Cerebellar cortex (tissue), 1 donor: ENCODE measurements at regions not wholly inside any gene's neighbourhood (a gene's known extent, or its start where the extent isn't known, plus 50 kb on each side); places are given as distances from the start of the nearest gene placed in this dataset.
A peak's percentile ranks its signal among the peaks of the same experiment; 100 is the strongest.

Source experiments
- DNase-seq: peaks from one replicate; pipeline ENCODE4 v3.0.0-alpha.2; 2015; ENCODE audit warnings: low spot score

DNA sequence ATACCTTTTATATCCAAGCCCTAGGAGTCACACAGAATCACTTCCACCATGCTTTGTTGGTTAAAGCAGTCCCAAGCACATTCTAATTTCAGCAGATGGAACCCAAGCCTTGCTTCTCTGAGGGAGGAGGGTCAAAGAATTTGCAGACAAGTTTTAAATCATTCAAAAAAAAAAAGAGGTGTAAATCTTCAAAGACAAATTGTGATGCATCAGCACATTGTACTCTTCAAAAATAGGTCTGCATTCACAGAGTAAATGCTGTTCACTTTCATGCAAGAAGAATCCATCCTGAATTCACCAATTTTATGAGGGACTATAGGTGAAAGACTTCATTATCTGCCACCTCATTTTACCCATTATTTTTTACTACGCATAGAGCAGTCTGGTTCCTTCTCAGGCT is 321.8 kb upstream of the PRDM1 start:
- DNase-seq: no peak

DNA sequence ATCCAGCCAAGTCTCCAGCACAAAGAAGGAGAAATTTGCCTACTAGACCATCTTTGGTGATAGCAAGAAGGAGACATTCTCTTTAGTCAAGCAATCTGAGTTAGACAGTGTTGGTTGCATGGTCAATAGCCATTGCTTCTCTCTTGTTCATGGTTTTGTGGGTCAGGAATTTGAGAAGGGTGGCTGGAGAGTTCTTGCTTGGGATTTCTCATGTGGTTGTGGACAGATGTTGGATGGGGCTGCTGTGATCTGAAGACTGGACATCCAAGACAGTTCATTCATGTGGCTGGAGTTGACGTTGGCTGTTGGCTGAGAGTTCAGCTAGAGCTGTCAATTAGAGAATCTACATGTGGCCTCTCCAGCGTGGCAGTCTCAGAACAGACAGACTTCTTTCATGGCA is 322.3 kb upstream of the PRDM1 start:
- no peak for DNase-seq

DNA sequence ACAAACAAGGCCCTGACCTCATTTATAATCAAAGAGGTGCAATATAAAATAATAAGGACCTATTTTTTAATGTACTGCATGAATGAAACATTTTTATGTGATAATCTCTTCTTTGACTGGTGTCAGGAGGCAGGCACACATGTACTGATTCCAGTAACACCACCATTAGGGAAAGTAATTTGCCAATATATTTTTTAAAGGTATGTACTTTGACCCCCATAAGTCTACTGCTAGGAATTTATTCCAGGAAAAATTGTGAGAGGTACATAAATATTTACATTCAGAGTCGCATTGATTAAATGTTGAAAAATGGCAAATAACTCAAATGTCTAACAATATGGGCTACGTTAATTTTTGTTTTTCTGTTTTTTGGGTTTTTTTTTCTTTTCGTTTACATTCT is 325.4 kb upstream of the PRDM1 start:
- no peak for DNase-seq

DNA sequence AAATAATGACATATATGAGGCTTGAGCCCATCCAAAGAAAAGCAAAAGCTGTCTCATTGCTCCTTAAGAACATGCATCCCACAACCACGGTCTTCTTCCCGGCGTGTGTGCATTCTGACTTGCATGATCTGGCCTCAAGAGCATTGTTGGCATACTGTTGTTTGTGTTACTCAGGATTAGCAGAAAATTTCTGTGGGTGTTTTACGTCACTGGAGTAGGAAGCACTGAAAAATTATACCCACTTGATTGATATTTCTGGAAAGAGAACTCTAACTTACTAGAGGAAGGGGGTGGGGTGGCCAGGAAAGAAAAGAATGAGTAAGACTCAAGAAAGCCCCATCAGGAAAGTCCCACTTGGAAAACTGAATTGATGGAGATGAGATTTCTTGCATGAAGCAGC is 326.2 kb upstream of the PRDM1 start:
- DNase-seq: no peak

DNA sequence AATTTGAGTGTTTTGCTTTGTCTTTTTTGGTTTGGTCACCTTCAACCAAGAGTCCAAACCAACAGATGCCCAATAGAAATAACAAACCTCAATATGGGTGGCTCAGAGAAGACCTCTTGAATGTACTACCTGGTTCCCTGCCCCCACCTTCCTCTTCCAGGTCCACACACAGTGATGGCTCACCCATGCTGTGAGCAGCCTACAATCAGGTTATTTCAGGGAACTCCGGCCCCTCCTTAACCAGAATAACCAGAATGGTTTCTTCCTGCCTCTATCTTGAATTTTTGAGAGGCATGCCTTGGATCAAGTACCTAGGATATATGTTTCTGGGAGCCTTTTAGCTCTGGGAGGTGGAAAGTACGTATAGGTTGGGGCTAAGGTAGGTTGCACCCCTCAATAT is 327.1 kb upstream of the PRDM1 start:
- DNase-seq: no peak

DNA sequence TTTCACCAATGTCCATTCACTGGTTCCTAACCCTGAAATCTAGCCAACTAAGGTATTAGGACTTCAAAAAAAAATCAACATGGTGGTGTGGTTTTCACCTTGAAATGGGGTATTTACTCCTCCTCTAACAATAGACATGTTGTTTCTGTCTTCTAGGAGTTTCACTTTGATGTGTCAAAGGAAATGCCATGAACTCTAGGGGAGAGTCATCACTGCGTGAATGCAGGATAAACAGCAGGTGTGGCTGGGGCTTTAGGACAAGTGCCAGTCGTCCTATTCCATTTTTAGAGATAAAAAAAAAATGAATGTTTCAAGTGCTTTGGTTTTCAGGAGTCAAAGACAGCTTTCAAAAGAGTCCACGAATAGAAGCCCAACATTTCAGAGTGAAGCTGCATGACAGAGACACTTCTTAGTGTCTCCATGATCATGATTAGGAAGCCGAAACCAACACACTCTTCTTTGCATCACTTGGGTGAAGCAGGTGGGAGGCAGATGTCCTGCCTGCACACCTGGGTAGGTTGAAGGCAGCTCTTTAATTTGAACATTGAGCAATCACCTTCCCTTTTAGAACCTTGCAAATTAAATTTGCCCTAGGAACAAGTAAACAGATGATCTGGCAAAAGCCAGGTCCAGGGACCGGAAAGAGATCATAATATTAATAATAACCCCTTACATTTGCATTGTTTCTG is 328.5 kb upstream of the PRDM1 start:
- peak; percentile 64 for DNase-seq

DNA sequence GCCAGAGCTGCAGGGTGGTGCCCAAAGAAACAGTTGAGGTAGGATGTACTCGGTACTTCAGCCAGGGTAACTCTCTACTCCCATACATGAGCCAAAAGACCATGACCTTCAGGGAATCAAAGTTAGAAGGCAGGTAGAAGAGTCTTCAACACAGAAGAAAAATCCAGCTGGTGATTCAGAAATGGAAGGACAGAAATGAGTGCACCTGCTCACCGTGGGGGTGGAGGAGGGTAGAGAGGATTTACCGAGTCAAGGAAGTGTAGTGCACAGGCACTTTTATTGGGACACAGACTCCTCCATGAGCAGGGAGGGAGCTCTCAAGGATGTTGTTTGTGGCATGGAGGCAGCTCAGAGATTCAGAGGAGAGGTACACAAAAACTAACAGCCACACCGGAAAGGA is 330.3 kb upstream of the PRDM1 start:
- no peak for DNase-seq

DNA sequence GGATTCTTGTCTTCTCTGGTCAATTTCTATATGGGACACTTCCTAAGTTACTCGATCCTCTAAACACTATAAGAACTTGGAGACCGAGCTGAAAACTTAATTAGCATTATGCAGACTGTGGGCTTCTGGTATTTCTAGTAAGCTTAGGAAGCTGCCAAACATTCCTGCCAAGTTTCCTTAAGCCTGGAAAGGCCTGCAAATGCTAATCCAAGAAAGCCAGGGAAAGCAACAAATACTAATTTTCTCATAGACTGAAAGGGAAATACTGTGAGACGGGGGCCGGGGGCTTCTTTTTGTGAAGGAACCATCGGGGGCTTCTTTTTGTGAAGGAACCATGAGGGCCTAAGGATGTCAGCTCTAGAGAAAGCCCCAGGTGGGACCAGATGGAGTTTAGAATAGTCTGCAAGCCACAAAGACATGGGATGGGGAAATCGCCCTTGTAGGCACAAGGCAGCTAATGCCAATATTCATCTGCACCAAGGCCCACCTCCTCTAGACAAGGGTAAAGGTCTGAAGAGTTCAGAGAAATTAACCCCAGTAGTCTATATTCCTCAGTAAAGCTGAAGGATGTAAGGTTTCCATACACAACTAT is 332.4 kb upstream of the PRDM1 start:
- DNase-seq: peak; percentile 71

DNA sequence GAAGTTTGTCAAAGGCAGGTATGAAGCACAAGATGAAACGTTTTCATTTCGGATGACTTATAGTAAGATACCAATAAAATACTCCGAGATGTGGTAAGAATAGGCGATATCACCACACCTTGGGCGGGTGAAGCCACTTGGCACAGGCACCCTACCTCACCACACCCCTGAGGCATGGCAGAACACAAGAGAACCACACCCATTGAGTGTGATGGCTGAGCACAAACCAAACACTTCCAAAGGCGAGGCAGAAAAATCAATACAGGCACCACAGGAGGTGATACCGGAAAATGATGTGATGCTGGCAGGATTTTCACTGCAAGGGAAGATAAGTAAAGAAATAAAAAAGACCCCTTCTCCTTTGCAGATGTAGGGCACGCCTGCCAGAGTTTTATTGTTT is 332.9 kb upstream of the PRDM1 start:
- no peak for DNase-seq

DNA sequence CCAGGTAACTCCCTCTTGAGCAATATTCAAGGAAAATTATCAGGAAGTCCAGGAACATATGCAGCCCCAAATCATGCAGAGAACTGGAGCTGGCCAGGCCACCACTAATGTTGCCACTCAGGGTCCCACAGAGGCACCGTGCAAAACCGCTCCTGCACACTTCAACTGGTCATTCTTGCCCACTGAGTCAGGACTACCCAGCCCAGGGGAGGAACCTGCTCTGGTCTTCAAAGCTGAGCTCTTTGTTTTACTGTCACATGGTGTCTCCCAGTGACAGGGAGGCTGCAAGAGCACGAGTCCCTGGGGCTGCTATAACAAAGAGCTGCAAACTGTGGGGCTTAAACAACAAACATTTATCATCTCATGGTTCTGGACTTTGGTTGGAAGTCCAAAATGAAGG is 336.0 kb upstream of the PRDM1 start:
- no peak for DNase-seq

DNA sequence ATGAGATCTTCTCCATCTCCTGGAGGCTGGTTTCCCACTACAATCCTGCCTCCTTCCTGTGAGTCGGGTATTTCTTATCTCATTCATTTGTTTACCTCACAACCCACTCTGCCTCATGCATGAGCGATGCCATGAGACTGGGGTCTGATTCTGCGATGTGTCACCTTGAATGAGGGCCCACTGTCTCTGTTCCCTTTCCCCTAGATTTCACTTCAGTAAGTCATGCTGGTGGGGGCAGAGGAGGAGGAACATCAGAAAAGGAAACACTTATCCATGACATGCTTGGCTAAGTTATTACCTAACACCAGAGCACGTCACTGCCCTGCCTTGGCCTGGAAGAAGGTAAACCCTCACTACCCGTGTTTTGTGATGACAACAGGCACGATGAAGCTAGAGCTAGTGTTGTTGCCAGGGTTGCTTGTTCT is 337.4 kb upstream of the PRDM1 start:
- DNase-seq: no peak

DNA sequence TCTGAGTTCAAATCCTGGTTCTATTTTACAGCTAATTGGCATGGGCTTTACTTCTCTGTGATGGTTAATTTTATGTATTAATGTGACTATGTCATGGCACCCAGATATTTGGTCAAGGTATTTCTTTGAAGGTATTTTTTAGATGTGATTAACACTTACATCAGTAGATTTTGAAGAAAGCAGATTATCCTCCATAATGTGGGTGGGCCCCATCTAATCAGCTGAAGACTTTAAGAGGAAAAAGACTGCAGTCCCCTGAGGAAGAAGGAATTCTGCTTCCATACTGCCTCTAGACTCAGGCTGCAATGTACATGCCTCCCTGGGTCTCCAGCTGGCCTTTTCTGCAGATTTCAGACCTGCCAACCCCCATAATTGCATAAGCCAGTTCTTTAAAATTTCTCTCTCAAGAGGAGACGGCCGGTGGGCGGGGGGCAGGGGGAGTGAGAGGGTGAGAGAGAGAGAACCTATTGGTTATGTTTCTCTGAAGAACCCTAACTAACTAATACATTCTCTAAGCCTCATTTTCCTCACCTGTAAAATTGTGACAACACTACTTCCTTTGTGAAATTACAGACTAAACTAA is 338.2 kb upstream of the PRDM1 start:
- DNase-seq: no peak

DNA sequence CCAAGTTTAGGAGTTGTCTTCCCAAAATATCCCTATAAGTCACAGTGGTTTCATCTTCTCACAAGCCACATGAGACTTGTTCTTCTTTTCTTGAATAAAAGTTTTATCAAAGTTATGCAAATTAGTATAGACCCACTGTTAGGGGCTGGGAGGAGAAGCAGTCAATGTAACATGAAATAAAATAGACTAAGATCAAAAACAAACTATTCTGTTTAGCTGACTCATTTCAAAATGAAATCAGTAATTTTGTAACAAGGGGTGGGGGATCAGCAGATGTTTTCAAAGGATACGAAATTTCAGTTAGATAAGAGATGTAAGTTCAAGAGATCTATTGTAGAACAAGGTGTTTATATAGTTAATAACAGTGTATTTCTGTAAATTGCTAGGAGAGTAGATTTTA is 339.6 kb upstream of the PRDM1 start:
- DNase-seq: no peak

DNA sequence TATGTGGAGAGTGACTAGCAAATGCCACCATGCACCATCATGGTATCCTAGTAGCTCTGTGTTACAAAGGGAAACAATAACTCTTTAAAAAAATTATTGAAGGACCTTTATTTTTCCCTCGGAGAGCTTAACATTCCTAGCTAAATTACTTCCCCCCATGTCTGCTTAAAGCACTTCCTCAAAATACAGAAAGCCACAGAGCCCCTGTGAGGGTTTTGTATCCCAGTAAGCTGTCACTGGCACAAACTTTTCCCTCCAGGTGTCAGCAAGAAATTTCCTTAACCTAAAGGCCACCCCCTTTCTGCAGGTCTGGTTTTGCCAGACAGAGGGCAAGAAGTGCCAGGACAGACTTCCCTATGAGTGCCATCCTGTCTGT is 340.0 kb upstream of the PRDM1 start:
- no peak for DNase-seq

DNA sequence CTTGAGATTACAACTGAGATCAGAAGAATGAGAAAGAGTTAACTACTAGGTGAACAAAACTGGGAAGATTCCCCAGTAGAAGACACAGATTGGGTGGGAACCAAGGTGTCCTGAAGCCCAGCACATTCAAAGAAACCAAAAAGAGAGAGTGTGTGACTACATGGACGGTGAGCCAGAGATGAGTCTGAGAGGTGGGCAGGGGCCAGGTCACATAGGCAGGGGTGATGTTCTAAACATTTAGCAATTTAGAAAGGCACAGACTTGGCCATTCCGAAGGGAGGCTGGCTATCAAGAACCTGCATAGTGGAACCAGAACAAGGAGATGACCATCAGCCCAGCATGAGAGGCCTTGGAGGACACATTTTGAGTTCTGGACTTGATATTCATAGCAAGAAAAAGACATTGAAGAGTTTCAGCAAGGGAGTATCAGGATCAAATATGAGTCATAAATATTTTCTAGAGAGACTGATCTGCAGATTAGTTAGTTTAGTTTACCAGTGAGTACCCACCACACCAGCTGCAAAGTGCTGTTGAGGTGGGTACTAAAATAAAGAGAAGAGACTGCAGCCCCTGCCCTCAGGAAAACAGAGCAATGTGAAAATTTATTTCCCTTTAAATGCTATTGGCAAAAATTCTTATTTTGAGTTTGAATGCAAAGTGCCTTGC is 340.5 kb upstream of the PRDM1 start:
- DNase-seq: no peak

DNA sequence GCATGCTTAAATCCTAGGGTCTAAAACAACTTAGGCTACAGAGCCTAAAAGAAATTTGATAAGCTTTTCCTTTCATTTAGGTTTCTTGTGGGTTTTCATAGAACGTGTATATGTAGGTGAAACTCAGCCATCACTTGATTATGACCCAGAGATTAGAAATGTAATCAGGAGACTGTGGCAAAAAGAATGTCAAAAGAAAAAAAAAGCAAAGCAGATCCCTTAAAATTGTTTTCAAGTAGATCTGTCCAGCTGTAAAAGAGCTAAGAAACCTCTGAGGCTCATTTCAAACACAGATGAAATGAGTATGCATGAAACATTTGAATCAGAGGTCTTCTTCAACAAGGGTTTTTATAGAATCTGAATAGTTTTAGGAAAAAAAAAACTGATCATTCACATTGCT is 341.3 kb upstream of the PRDM1 start:
- DNase-seq: no peak

DNA sequence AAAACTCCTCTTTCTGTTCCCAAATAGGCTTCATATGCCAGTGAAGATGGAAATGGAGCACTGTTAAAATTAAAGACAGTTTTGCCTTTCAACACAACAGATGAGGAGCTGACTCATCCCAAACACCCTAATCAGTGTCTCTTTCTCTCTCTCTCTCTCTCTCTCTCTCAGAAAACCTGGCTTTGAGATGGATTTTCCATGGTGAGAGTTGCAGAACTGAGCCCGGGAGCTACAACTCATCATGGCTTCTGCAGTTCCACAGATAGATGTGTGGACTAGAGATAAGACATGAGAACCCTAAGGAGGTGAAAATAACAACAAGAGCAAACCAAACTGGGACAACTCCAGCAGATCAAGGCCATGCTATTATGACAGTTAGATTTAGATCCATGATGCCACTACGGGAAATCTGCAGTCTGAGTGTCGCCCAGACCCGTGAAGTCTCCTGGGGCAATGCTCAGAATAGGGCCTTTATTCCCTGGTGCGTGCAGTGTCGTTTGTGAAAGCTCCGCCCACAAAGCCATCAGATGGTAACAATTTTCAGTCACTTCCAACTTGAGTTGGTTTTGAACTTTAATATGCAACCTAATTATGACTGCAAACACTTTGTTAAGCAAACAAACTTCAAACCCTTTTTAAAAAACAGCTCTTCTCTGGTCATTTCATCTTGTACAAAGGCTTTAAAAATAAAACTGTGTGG is 338.2 kb upstream of the PREP start:
- no peak for DNase-seq

DNA sequence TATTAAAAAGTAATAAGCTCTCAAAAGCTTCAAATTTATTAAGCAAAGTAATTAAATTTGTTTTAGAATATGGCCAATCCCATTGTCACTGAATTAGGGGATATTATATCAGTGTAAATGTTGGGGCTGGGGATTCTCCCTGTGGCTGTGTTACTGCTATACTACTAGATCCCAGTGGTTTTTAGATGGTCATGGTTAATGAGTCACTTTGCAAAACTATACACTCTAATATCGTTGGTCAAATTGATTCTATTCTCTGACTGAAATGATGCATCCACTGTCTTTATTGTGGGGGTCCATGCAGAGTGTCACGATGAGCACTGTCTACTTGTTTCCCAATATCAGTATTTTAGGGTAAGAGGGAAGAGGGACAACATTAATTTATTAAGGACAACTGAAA is 336.9 kb upstream of the PREP start:
- DNase-seq: no peak

DNA sequence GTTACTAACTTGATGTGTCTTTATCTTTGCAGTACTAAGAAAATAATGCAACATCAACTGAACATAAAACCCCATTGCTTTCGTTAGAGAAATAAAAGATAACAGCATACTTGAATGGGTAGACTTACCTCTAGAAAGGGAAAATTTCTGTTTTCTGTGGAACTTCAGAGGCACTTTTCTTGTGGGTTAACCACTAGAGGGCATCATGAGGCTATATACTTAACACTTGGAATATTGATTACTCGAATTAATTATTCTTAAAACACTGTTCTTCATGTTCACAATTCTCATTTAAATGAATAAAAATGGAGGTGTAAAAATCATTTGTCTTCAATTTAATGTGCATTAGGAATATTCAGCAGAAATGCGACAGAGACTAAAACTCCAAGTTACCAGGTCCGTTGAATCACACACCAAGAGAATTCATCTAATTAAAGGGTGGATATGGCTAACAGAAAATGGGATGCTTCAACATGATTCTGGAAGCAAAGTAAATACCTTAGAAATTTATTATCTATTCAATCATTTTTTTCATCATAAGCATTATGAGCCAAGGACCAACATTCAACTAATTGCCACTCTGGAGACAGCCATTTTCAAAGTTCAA is 330.8 kb upstream of the PREP start:
- DNase-seq: peak; percentile 36

DNA sequence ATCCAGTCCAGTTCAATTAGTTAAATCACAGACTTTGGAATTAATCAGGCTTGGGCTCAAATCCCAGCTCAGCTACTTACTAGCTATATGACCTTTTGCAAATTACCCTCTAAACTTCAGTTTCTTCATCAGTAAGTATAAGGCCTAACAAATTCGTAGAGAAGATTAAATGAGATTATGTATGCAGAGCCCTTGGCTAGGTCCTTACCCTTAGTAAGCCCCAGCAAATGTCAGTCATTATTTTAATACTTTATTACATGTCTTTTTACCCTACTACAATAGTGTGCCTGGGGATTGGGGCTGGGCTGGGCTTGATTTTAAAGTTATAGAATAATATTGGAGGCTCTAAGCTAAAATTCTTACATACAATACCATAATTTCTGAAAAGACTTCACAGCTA is 326.1 kb upstream of the PREP start:
- no peak for DNase-seq

DNA sequence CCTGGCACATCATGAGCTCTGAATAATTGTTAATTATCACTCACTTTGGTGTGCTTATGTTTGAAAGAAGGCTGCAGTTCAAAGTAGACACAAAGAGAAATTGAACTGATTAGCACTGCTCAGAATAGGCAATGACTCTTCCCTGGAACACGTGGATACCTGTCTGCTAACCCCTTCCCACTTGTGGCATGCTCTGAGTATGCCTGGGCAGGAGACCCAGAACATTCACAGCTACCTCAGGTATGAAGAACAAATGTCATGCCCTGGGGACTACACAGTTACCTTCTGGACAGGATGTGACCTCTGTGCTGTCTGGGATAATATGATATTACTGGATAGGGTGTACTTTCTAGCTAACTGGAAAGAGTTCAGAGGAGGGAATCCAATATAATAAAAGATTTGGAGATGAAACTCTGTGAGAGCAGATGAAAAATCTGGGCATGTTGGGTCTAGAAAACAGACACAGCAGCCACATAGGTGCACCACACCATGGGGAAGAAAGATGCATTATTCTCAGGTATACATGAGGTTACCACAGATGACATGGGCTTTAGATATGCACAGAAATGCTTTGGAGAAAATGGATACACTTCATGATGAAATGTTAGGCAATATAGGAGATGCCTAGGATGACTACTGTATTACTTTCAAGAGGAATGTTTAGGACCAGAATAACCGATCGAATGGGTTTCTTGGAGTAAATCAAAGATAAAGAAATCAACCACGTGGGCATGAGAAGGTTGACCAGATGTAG is 324.2 kb upstream of the PREP start:
- DNase-seq: no peak

DNA sequence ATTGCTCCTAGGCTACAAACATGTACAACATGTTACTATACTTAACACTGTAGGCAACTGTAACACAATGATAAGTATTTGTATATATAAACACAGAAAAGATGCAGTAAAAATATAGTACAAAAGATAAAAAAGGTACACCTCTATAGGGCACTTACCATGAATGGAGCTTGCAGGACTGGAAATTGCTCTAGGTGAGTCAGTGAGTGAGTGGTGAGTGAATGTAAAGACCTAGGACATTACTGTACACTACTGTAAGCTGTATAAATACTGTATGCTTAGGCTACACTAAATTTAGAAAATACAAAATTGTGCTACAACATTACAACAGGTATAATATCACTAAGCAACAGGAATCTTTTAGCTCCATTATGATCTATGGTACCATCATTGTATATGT is 312.0 kb upstream of the PREP start:
- no peak for DNase-seq
